GM23248 (cell line): ENCODE measurements at regions not wholly inside any gene's neighbourhood (a gene's known extent, or its start where the extent isn't known, plus 50 kb on each side); places are given as distances from the start of the nearest gene placed in this dataset.

Experiments used
- DNase-seq: peaks from one replicate; pipeline ENCODE4 v3.0.0-alpha.2; 2015
- H2AFZ ChIP-seq: fragments of 200-600 bp; sonication (generic); 2 replicates; pipeline ENCODE4 v1.6.1; 2016; ENCODE audit warnings: antibody characterized with exemption
- H3F3A ChIP-seq: fragments of 200-600 bp; sonication (generic); 2 replicates; pipeline ENCODE4 v1.6.1; 2016; ENCODE audit warnings: mild to moderate bottlenecking, antibody characterized with exemption, mixed run types; ENCODE audit not compliant: insufficient read depth
- H3K27ac ChIP-seq: fragments of 200-600 bp; sonication (generic); 2 replicates; pipeline ENCODE4 v1.5.1; 2016; ENCODE audit warnings: mild to moderate bottlenecking
- H3K27me3 ChIP-seq: fragments of 200-600 bp; sonication (generic); replicated peaks from 2 replicates; pipeline ENCODE4 v1.6.1; 2016; ENCODE audit warnings: mild to moderate bottlenecking; ENCODE audit not compliant: insufficient read depth
- H3K36me3 ChIP-seq: fragments of 200-600 bp; sonication (generic); 2 replicates; pipeline ENCODE4 v1.6.1; 2016; ENCODE audit warnings: low read depth, mild to moderate bottlenecking
- H3K4me1 ChIP-seq: fragments of 200-600 bp; sonication (generic); 2 replicates; pipeline ENCODE4 v1.6.1; 2016; ENCODE audit warnings: mild to moderate bottlenecking; ENCODE audit not compliant: insufficient read depth
- H3K4me2 ChIP-seq: fragments of 200-600 bp; sonication (generic); one replicate; pipeline ENCODE4 v1.6.1; 2016; ENCODE audit warnings: mild to moderate bottlenecking; ENCODE audit not compliant: unreplicated experiment
- H3K4me3 ChIP-seq: fragments of 200-600 bp; sonication (generic); 2 replicates; pipeline ENCODE4 v1.5.1; 2016; ENCODE audit warnings: mild to moderate bottlenecking
- H3K79me2 ChIP-seq: fragments of 200-600 bp; sonication (generic); 2 replicates; pipeline ENCODE4 v1.6.1; 2016; ENCODE audit warnings: mild to moderate bottlenecking; ENCODE audit not compliant: insufficient read depth
- H3K9ac ChIP-seq: fragments of 200-600 bp; sonication (generic); 2 replicates; pipeline ENCODE4 v1.6.1; 2016; ENCODE audit warnings: mild to moderate bottlenecking
- H3K9me2 ChIP-seq: fragments of 200-600 bp; sonication (generic); 2 replicates; pipeline ENCODE4 v1.6.1; 2016; ENCODE audit warnings: mixed run types, mild to moderate bottlenecking, moderate library complexity; ENCODE audit not compliant: insufficient read depth
- H3K9me3 ChIP-seq: fragments of 200-600 bp; sonication (generic); one replicate; pipeline ENCODE4 v1.6.1; 2017; ENCODE audit warnings: low read depth
- H4K20me1 ChIP-seq: fragments of 200-600 bp; sonication (generic); 2 replicates; pipeline ENCODE4 v1.6.0; 2016; ENCODE audit not compliant: insufficient read depth
- EZH2 ChIP-seq: fragments of 200-600 bp; sonication (generic); IDR thresholded peaks from 2 replicates; pipeline ENCODE4 v1.6.1; 2018; ENCODE audit warnings: antibody characterized with exemption, mild to moderate bottlenecking; ENCODE audit not compliant: insufficient read depth, poor library complexity, severe bottlenecking
- EZH2phosphoT487 ChIP-seq: fragments of 200-600 bp; sonication (generic); IDR thresholded peaks from 2 replicates; pipeline ENCODE4 v1.6.1; 2018; ENCODE audit warnings: antibody characterized with exemption, moderate library complexity, mild to moderate bottlenecking, low read depth; ENCODE audit not compliant: insufficient read depth
- WGBS, 2 experiments: methylation state at CpG; one replicate each; pipeline ENCODE4 v1.1.6; 2015 to 2017; ENCODE audit warnings: low lambda C conversion rate in 2 of 2, low coverage in 1 of 2; ENCODE audit errors: missing lambda C conversion rate in 2 of 2; 5-methylcytosine and 5-hydroxymethylcytosine counted together
- in situ Hi-C: fragments of 300-500 bp; cut with MboI; formaldehyde crosslinking; loops from 2 replicates; pipeline ENCODE4 v1.15.0; 2020

DNA sequence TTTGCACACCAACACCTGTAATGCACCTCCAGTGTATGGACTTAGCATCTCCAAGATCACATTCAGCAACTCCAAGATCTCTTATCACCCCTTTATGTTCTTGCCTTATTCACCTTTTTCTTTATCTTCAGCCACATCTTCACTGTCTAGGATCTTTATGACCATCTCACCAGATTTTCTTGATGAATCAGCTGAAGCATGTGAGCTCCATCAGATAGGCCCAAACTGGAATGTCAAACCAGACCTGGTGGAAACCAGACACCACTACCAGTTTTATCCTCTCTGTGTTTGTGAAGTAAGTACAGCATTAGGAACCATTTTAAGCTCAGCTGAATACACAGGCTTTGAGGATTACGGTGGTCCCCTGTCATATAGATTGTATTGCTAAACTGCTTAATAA is 330.4 kb upstream of the NDN start:
- no peaks in the 10 kb centered on the region for H3K9me2 ChIP-seq
- H3F3A ChIP-seq = no peaks in the 10 kb centered on the region
- no peak overlapping the region for H3K9ac ChIP-seq
- DNase-seq = no peak
- no peak overlapping the region for H2AFZ ChIP-seq
- no peak overlapping the region for H3K27ac ChIP-seq
- no peak overlapping the region for H3K4me3 ChIP-seq
- H3K27me3 ChIP-seq = no peaks in the 10 kb centered on the region
- 10 to 27% methylated on average over 1 of the region's 1 CpG for WGBS, 2 experiments
- H3K9me3 ChIP-seq = no peaks in the 10 kb centered on the region
- no peak overlapping the region for H3K4me2 ChIP-seq
- TF ChIP-seq EZH2 = no peak
- H4K20me1 ChIP-seq = no peaks in the 10 kb centered on the region
- no peaks in the 10 kb centered on the region for H3K4me1 ChIP-seq
- no peaks in the 10 kb centered on the region for H3K79me2 ChIP-seq
- no peaks in the 10 kb centered on the region for H3K36me3 ChIP-seq
- in situ Hi-C loops = no loop called here

DNA sequence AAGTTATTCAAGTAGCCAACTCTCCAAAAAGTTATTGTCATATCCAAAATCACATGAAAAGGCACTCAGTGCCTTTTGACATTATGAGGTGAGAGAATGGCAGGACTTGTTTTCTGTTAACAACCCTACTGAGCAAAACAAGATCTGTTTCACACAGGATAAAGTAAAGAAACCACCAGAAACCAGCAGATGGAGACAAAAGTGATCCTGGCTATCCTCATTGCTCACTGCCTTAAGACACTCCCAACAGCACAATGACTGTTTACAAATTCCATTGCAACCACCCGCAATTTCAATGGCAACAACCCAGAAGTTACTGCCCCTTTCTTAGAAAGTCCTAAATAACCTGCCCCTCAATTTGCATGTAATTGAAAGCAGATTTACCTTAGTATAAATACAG is 352.6 kb upstream of the NDN start:
- Histone ChIP-seq H3K4me2 (no peak overlapping the region), H2AFZ (no peak overlapping the region), H3K4me1 (no peaks in the 10 kb centered on the region), H3K9me3 (no peaks in the 10 kb centered on the region), H3F3A (no peaks in the 10 kb centered on the region), H3K4me3 (no peak overlapping the region), H3K27ac (no peak overlapping the region), H3K9ac (no peak overlapping the region), H3K36me3 (no peaks in the 10 kb centered on the region), H3K79me2 (no peaks in the 10 kb centered on the region), H3K9me2 (no peaks in the 10 kb centered on the region), H4K20me1 (no peaks in the 10 kb centered on the region), H3K27me3 (no peaks in the 10 kb centered on the region)
- 13 to 24% methylated on average over 1 of the region's 1 CpG for WGBS, 2 experiments
- DNase-seq = no peak
- TF ChIP-seq EZH2phosphoT487 (no peak), EZH2 (no peak)
- in situ Hi-C loops = no loop called here

DNA sequence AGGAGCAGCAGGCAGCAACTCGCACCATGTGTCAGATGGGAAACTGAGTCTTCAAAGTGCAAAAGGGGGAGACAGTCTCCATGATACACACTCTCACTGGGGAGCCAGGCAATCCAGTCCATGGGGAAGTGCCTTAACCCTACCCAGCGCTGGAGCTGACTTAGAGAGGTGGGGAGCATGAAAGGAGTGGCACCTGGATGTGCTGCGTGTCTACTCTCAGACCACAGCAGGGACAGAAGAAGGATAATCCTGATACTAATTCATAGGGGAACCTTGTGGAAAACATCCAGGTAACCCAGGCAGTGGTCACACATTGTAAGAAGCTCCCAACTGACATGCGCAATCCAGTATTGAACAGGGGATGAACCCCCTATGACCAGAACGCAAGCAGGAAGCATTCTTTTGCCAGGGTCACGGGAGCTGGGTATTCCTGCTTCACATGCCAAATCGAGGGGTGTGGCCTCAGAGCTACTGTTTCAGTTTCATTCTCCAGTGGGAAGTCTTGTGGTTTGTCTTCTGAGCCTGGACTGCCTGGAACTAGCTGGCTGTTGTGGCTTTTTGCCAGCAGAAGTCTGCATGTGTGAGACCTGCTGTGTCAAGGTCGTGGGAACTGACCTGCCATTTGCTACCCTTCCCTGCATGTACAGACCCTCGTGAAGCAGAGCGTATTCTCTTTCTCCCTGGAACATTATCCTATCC is 367.6 kb upstream of the NDN start:
- Histone ChIP-seq H2AFZ (no peak overlapping the region), H3K27ac (no peak overlapping the region), H3K4me1 (no peaks in the 10 kb centered on the region), H3K9ac (no peak overlapping the region), H3K36me3 (no peaks in the 10 kb centered on the region), H3K9me3 (no peaks in the 10 kb centered on the region), H3K4me2 (no peak overlapping the region), H3F3A (no peaks in the 10 kb centered on the region), H3K79me2 (no peaks in the 10 kb centered on the region), H3K4me3 (no peak overlapping the region), H3K9me2 (no peaks in the 10 kb centered on the region), H4K20me1 (no peaks in the 10 kb centered on the region), H3K27me3 (no peaks in the 10 kb centered on the region)
- DNase-seq = no peak
- in situ Hi-C loops = no loop called here
- 22 to 25% methylated on average over 10 of the region's 10 CpGs for WGBS, 2 experiments
- TF ChIP-seq EZH2phosphoT487 = no peak
- no peak for TF ChIP-seq EZH2

GRCh38 chr15:24067733-24068501 is 380.8 kb upstream of the NDN start:
- 14 to 17% methylated on average over 10 of the region's 10 CpGs for WGBS, 2 experiments
- DNase-seq = no peak
- Histone ChIP-seq H3K4me1 (no peaks in the 10 kb centered on the region), H3K9ac (no peak overlapping the region), H3K27me3 (no peaks in the 10 kb centered on the region), H2AFZ (no peak overlapping the region), H3F3A (no peaks in the 10 kb centered on the region), H3K4me2 (no peak overlapping the region), H3K36me3 (no peaks in the 10 kb centered on the region), H4K20me1 (no peaks in the 10 kb centered on the region), H3K4me3 (no peak overlapping the region), H3K79me2 (no peaks in the 10 kb centered on the region), H3K9me2 (no peaks in the 10 kb centered on the region), H3K9me3 (no peaks in the 10 kb centered on the region), H3K27ac (no peak overlapping the region)
- in situ Hi-C loops = no loop called here
- TF ChIP-seq EZH2 (no peak), EZH2phosphoT487 (no peak)
